IPS DF 19.7 (cell line): ENCODE measurements at regions not wholly inside any gene's neighbourhood (a gene's known extent, or its start where the extent isn't known, plus 50 kb on each side); places are given as distances from the start of the nearest gene placed in this dataset.

Experiments used
- DNase-seq: peaks from one replicate; pipeline ENCODE4 v3.0.0-alpha.2; 2013; ENCODE audit warnings: low read depth, low spot score

GRCh38 chr2:128979182-128979581, 660.5 kb upstream of the HS6ST1 start:
- DNase-seq, result no peak

- no peak for DNase-seq
These were observed 661.8 kb upstream of the HS6ST1 start for GRCh38 chr2:128980475-128980874.

GRCh38 chr2:128981353-128981752, 662.7 kb upstream of the HS6ST1 start:
- no peak for DNase-seq

- no peak for DNase-seq
These were observed 663.3 kb upstream of the HS6ST1 start for GRCh38 chr2:128982001-128982400.

- DNase-seq, result no peak
These were observed 664.0 kb upstream of the HS6ST1 start for GRCh38 chr2:128982670-128983069.

- no peak for DNase-seq
These were observed 664.4 kb upstream of the HS6ST1 start for GRCh38 chr2:128983094-128983493.

GRCh38 chr2:128984081-128984480, 665.4 kb upstream of the HS6ST1 start:
- no peak for DNase-seq

- DNase-seq, result no peak
These were observed 666.2 kb upstream of the HS6ST1 start for GRCh38 chr2:128984855-128985254.

- no peak for DNase-seq
These were observed 667.5 kb upstream of the HS6ST1 start for GRCh38 chr2:128986026-128986715.

- DNase-seq, result no peak
These were observed 668.2 kb upstream of the HS6ST1 start for GRCh38 chr2:128986867-128987268.

- no peak for DNase-seq
These were observed 669.7 kb upstream of the HS6ST1 start for GRCh38 chr2:128988326-128988725.

- DNase-seq, result no peak
These were observed 670.3 kb upstream of the HS6ST1 start for GRCh38 chr2:128988967-128989366.

- DNase-seq, result no peak
These were observed 676.4 kb upstream of the HS6ST1 start for GRCh38 chr2:128995086-128995485.

- DNase-seq, result no peak
These were observed 677.4 kb upstream of the HS6ST1 start for GRCh38 chr2:128996078-128996477.

- DNase-seq, result no peak
These were observed 678.6 kb upstream of the HS6ST1 start for GRCh38 chr2:128997166-128997866.

GRCh38 chr2:129001926-129002325, 683.3 kb upstream of the HS6ST1 start:
- DNase-seq, result no peak

GRCh38 chr2:129002751-129003150, 684.1 kb upstream of the HS6ST1 start:
- no peak for DNase-seq

- no peak for DNase-seq
These were observed 685.8 kb upstream of the HS6ST1 start for GRCh38 chr2:129004485-129004884.

GRCh38 chr2:129004940-129005490, 686.3 kb upstream of the HS6ST1 start:
- DNase-seq, result no peak

GRCh38 chr2:129006135-129006886, 687.6 kb upstream of the HS6ST1 start:
- DNase-seq, result no peak

GRCh38 chr2:129006901-129007300, 688.2 kb upstream of the HS6ST1 start:
- DNase-seq, result no peak
